Adrenal gland (tissue), 9 donors: ENCODE measurements at regions not wholly inside any gene's neighbourhood (a gene's known extent, or its start where the extent isn't known, plus 50 kb on each side); places are given as distances from the start of the nearest gene placed in this dataset.

Source experiments
- DNase-seq, 7 donors: peaks; one replicate each; pipeline ENCODE4 v3.0.0-alpha.2; 2019 to 2020
- H3K27ac ChIP-seq, 5 donors: fragments of 200-600 bp; sonication (generic) in 4 of 5; 1 replicate in 3 of 5; 2 replicates in 2 of 5; pipeline versions ENCODE4 v1.5.1 to v1.8.0; 2016 to 2020; ENCODE audit warnings: mild to moderate bottlenecking in 1 of 5
- H3K27me3 ChIP-seq: fragments of 200-600 bp; 2 replicates; pipeline ENCODE4 v1.8.0; 2021
- H3K36me3 ChIP-seq, 2 donors: fragments of 200-600 bp; replicated peaks in 1 of 2; 1 replicate in 1 of 2; 2 replicates in 1 of 2; pipeline versions ENCODE4 v1.5.1 to v1.8.0; 2018 to 2022
- H3K4me1 ChIP-seq, 2 donors: fragments of 200-600 bp; replicated peaks in 1 of 2; 1 replicate in 1 of 2; 2 replicates in 1 of 2; pipeline versions ENCODE4 v1.5.1 to v1.8.0; 2018 to 2021
- H3K4me3 ChIP-seq, 4 donors: fragments of 200-600 bp; sonication (generic) in 3 of 4; one replicate each; pipeline ENCODE4 v1.5.1; 2016 to 2018
- H3K9me3 ChIP-seq, 3 donors: fragments of 200-600 bp; sonication (generic) in 1 of 3; replicated peaks in 1 of 3; 1 replicate in 2 of 3; 2 replicates in 1 of 3; pipeline versions ENCODE4 v1.5.1 to v1.8.0; 2016 to 2021
- POLR2A ChIP-seq, 2 donors: fragments of 450-650 bp; IDR thresholded peaks; one replicate each; pipeline ENCODE4 v1.6.1; 2017; ENCODE audit warnings: antibody characterized with exemption in 2 of 2, mild to moderate bottlenecking in 2 of 2, moderate library complexity in 1 of 2
- WGBS, 4 donors: extraction: QIAGEN DNeasy Blood & Tissue Kit in 2 of 4; methylation state at CpG; one replicate each; pipeline versions ENCODE4 v1.1.5 to v1.1.7; 2013 to 2017; 5-methylcytosine and 5-hydroxymethylcytosine counted together
- intact Hi-C, 2 donors: fragments of 100-400 bp; cut with DNase I; formaldehyde crosslinking; loops; one replicate each; pipeline versions ENCODE4 v1.14.1 to v1.15.0; 2022 to 2023
- TF ChIP-seq, protein P1 (sequence below), 6 experiments: fragments of 450-650 bp in 4 of 6; fragments of 200-600 bp in 2 of 6; sonication (generic) in 1 of 6; IDR thresholded peaks; 1 replicate in 5 of 6; 2 replicates in 1 of 6; pipeline versions ENCODE4 v1.5.1 to v1.8.0; 2016 to 2021; ENCODE audit warnings: antibody characterized with exemption in 6 of 6, mild to moderate bottlenecking in 2 of 6, moderate library complexity in 1 of 6
- donor health status: healthy with polysubstance abuse.
- donor health status: Bipolar disorder and iron deficiency.
- donor health status: DM: yes; HTN: yes; CAD: no.
- donor health status: DM: no; HTN: no; CAD: no.
- donor health status: DM: no; HTN: no; CAD: no.

DNA sequence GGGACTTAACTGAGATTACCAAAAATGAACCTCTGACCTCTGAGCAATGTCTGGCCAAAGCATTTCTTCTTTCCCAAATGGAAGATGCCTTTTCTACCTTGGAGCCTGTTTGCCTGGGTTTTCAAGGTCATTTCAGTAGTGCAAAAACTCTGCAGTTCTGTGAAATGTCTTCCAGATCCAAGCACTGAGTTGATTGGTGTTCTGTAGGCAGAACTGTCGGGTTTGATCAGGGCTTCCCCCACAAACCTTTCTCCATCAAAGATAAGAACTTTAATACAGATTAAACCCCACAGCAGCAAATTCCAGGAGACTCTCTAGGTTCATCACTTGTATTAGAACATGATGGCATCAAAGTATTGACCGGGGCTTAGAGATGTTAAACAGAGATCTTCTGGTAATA lies 192.7 kb upstream of the TOPAZ1 start:
- no peaks in the 10 kb centered on the region for H3K9me3 ChIP-seq
- H3K27ac ChIP-seq, result no peak overlapping the region
- no peak for DNase-seq
- intact Hi-C loops, result no loop called here
- H3K36me3 ChIP-seq, result no peaks in the 10 kb centered on the region
- WGBS, 4 donors, result 86 to 90% (median 87%) methylated on average over 2 of the region's 2 CpGs
- H3K4me1 ChIP-seq, result no peaks in the 10 kb centered on the region
- no peak overlapping the region for H3K4me3 ChIP-seq
- TF ChIP-seq, protein P1, sequence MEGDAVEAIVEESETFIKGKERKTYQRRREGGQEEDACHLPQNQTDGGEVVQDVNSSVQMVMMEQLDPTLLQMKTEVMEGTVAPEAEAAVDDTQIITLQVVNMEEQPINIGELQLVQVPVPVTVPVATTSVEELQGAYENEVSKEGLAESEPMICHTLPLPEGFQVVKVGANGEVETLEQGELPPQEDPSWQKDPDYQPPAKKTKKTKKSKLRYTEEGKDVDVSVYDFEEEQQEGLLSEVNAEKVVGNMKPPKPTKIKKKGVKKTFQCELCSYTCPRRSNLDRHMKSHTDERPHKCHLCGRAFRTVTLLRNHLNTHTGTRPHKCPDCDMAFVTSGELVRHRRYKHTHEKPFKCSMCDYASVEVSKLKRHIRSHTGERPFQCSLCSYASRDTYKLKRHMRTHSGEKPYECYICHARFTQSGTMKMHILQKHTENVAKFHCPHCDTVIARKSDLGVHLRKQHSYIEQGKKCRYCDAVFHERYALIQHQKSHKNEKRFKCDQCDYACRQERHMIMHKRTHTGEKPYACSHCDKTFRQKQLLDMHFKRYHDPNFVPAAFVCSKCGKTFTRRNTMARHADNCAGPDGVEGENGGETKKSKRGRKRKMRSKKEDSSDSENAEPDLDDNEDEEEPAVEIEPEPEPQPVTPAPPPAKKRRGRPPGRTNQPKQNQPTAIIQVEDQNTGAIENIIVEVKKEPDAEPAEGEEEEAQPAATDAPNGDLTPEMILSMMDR (IDR thresholded peaks at IDR 0.05), result no peak
- TF ChIP-seq POLR2A (IDR thresholded peaks at IDR 0.05), result no peak
- H3K27me3 ChIP-seq, result peaks cover 10% of the 10 kb centered on the region

DNA sequence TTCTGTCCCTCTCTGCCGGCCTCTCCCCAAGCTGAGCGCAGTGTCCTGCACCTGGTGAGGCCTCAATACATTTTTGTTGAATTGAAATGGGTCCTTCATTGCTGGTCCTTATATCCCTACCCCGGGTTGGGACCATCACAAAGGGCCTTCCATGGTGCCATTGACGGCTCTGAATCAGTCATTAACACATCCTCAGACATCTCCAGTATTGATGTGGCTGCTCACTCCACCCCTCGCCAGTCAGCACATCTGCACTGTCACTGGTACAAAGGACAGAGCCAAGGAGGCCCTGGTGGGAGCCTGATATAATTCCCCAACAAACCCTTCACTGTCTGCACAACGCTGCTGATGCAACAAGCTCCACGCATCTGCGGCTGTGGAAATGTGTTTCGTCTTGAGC lies 191.6 kb upstream of the TOPAZ1 start:
- H3K4me1 ChIP-seq, result no peaks in the 10 kb centered on the region
- DNase-seq, result no peak
- WGBS, 4 donors, result 80 to 86% (median 84%) methylated on average over 8 to 9 of the region's 9 CpGs
- no peaks in the 10 kb centered on the region for H3K36me3 ChIP-seq
- TF ChIP-seq, protein P1 (IDR thresholded peaks at IDR 0.05), result no peak
- no peak for TF ChIP-seq POLR2A (IDR thresholded peaks at IDR 0.05)
- peaks cover 10% of the 10 kb centered on the region for H3K27me3 ChIP-seq
- no peaks in the 10 kb centered on the region for H3K9me3 ChIP-seq
- intact Hi-C loops, result no loop called here
- H3K27ac ChIP-seq, result no peak overlapping the region
- H3K4me3 ChIP-seq, result no peak overlapping the region

- no peak overlapping the region for H3K4me3 ChIP-seq
- no peak for DNase-seq
- no peaks in the 10 kb centered on the region for H3K36me3 ChIP-seq
- intact Hi-C loops, result no loop called here
- 49 to 64% (median 57%) methylated on average over 3 of the region's 3 CpGs for WGBS, 4 donors
- no peak overlapping the region for H3K27ac ChIP-seq
- H3K9me3 ChIP-seq, result no peaks in the 10 kb centered on the region
- H3K4me1 ChIP-seq, result no peaks in the 10 kb centered on the region
- H3K27me3 ChIP-seq, result peaks cover 10% of the 10 kb centered on the region
- TF ChIP-seq, protein P1 (IDR thresholded peaks at IDR 0.05), result no peak
- TF ChIP-seq POLR2A (IDR thresholded peaks at IDR 0.05), result no peak
Measured at GRCh38 chr3:44050867-44051266, 190.8 kb upstream of the TOPAZ1 start.

GRCh38 chr3:44055951-44056350 lies 185.7 kb upstream of the TOPAZ1 start:
- Histone ChIP-seq H3K4me3 (no peak overlapping the region), H3K27me3 (peaks cover 5% of the 10 kb centered on the region), H3K4me1 (no peaks in the 10 kb centered on the region), H3K9me3 (no peaks in the 10 kb centered on the region), H3K36me3 (no peaks in the 10 kb centered on the region), H3K27ac (no peak overlapping the region)
- intact Hi-C loops, result no loop called here
- WGBS, 4 donors, result 78 to 91% (median 87%) methylated on average over 3 of the region's 3 CpGs
- TF ChIP-seq, protein P1 (IDR thresholded peaks at IDR 0.05), result no peak
- TF ChIP-seq POLR2A (IDR thresholded peaks at IDR 0.05), result no peak
- DNase-seq, result no peak
